ENCODE measurements at regions not wholly inside any gene's neighbourhood (a gene's known extent, or its start where the extent isn't known, plus 50 kb on each side); places are given as distances from the start of the nearest gene placed in this dataset.

DNA sequence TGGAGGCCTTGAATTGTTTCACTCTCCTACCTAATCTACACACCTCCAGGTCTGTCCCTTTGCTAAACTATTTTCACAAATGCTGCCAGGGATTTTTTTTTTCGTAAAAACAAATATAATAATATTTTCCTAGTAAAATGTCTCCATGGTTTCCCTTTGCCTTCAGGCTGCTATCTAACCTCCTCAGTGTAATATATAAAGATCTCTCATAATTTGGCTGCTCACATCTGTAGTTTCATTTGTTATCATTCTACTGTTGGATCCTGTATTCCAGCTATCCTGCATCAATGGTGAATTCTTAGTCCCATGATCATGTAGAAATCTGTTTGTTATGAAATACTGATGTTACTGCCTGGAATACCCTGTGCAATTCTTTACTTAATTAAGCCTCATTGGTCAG, 211.9 kb upstream of the CHRM2 start:
- Histone ChIP-seq H3K4me2 (no peak overlapping the region), H4K20me1 (ENCODE audit: insufficient read depth, poor library complexity, severe bottlenecking) (no peaks in the 10 kb centered on the region), H3K36me3 (replicated peaks; ENCODE audit: insufficient read depth, low read depth) (no peaks in the 10 kb centered on the region), H3K27me3 (no peaks in the 10 kb centered on the region), H3K79me2 (no peaks in the 10 kb centered on the region), H3K27ac (no peak overlapping the region), H3K4me3 (no peak overlapping the region), H3K4me1 (ENCODE audit: insufficient read depth) (no peaks in the 10 kb centered on the region), H2AFZ (no peak overlapping the region), H3K9me3 (ENCODE audit: low read depth) (no peaks in the 10 kb centered on the region), H3K9me2 (replicated peaks; ENCODE audit: insufficient read depth) (no peaks in the 10 kb centered on the region)
- TF ChIP-seq, protein P1, sequence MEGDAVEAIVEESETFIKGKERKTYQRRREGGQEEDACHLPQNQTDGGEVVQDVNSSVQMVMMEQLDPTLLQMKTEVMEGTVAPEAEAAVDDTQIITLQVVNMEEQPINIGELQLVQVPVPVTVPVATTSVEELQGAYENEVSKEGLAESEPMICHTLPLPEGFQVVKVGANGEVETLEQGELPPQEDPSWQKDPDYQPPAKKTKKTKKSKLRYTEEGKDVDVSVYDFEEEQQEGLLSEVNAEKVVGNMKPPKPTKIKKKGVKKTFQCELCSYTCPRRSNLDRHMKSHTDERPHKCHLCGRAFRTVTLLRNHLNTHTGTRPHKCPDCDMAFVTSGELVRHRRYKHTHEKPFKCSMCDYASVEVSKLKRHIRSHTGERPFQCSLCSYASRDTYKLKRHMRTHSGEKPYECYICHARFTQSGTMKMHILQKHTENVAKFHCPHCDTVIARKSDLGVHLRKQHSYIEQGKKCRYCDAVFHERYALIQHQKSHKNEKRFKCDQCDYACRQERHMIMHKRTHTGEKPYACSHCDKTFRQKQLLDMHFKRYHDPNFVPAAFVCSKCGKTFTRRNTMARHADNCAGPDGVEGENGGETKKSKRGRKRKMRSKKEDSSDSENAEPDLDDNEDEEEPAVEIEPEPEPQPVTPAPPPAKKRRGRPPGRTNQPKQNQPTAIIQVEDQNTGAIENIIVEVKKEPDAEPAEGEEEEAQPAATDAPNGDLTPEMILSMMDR (IDR thresholded peaks at IDR 0.05; ENCODE audit: poor library complexity) = no peak
- TF ChIP-seq EZH2phosphoT487 (IDR thresholded peaks at IDR 0.05; ENCODE audit: low read depth, severe bottlenecking, unreplicated experiment) (no peak), EZH2 (IDR thresholded peaks at IDR 0.05; ENCODE audit: borderline replicate concordance) (no peak)
- 96% methylated on average over 1 of the region's 1 CpG for WGBS (ENCODE audit: low lambda C conversion rate, missing lambda C conversion rate)
- no peak for DNase-seq (ENCODE audit: low spot score)

DNA sequence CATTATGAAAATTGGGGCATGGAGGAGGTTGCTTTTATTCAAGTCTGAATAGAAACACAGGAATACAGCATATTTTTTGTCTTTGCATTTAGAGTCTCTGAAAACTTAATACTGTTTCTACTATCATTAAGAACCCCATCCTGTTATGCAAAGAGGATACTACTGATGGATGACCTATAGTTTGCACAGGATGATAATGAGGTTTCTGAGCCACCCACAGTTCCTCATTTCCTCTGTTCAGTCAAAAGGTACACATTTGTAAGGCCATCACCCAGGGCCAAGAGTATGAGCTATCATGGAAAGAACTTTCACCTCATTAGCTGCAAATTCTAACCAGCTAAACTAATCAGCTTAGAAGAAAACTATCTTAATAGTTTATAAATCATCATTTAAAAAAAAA, 213.0 kb upstream of the CHRM2 start:
- H3K27ac ChIP-seq = no peak overlapping the region
- no peaks in the 10 kb centered on the region for H3K4me1 ChIP-seq (ENCODE audit: insufficient read depth)
- no peak overlapping the region for H2AFZ ChIP-seq
- no peaks in the 10 kb centered on the region for H3K36me3 ChIP-seq (replicated peaks; ENCODE audit: insufficient read depth, low read depth)
- no peaks in the 10 kb centered on the region for H3K79me2 ChIP-seq
- H3K4me2 ChIP-seq = no peak overlapping the region
- H3K9me2 ChIP-seq (replicated peaks; ENCODE audit: insufficient read depth) = no peaks in the 10 kb centered on the region
- no peaks in the 10 kb centered on the region for H3K27me3 ChIP-seq
- H3K9me3 ChIP-seq (ENCODE audit: low read depth) = no peaks in the 10 kb centered on the region
- DNase-seq (ENCODE audit: low spot score) = no peak
- TF ChIP-seq EZH2 (IDR thresholded peaks at IDR 0.05; ENCODE audit: borderline replicate concordance) (no peak), EZH2phosphoT487 (IDR thresholded peaks at IDR 0.05; ENCODE audit: low read depth, severe bottlenecking, unreplicated experiment) (no peak)
- TF ChIP-seq, protein P1 (IDR thresholded peaks at IDR 0.05; ENCODE audit: poor library complexity) = no peak
- no peak overlapping the region for H3K4me3 ChIP-seq
- H4K20me1 ChIP-seq (ENCODE audit: insufficient read depth, poor library complexity, severe bottlenecking) = no peaks in the 10 kb centered on the region

DNA sequence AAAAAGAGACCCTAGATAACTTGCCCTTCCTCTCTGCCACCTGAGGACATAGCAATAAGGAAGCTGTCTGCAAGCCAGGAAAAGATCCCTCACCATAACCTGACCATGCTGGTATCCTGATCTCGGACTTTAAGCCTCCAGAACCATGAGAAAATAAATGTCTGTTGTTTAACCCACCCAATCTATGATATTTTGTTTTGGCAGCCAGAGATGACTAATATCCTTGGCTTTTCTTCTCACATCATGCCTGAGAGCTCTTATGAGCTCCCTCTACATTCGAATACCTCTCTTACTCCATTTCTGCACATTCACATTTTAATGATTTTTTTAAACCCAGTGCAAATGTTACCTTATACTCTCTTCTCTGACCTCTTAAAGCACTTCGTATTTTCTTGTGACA, 214.0 kb upstream of the CHRM2 start:
- no peaks in the 10 kb centered on the region for H4K20me1 ChIP-seq (ENCODE audit: insufficient read depth, poor library complexity, severe bottlenecking)
- no peak overlapping the region for H2AFZ ChIP-seq
- no peaks in the 10 kb centered on the region for H3K79me2 ChIP-seq
- H3K9me3 ChIP-seq (ENCODE audit: low read depth) = no peaks in the 10 kb centered on the region
- TF ChIP-seq, protein P1 (IDR thresholded peaks at IDR 0.05; ENCODE audit: poor library complexity) = no peak
- no peak for TF ChIP-seq EZH2 (IDR thresholded peaks at IDR 0.05; ENCODE audit: borderline replicate concordance)
- TF ChIP-seq EZH2phosphoT487 (IDR thresholded peaks at IDR 0.05; ENCODE audit: low read depth, severe bottlenecking, unreplicated experiment) = no peak
- H3K4me1 ChIP-seq (ENCODE audit: insufficient read depth) = no peaks in the 10 kb centered on the region
- H3K36me3 ChIP-seq (replicated peaks; ENCODE audit: insufficient read depth, low read depth) = no peaks in the 10 kb centered on the region
- H3K27me3 ChIP-seq = no peaks in the 10 kb centered on the region
- no peak overlapping the region for H3K27ac ChIP-seq
- H3K4me2 ChIP-seq = no peak overlapping the region
- no peak for DNase-seq (ENCODE audit: low spot score)
- 86% methylated on average over 3 of the region's 3 CpGs for WGBS (ENCODE audit: low lambda C conversion rate, missing lambda C conversion rate)
- no peaks in the 10 kb centered on the region for H3K9me2 ChIP-seq (replicated peaks; ENCODE audit: insufficient read depth)
- H3K4me3 ChIP-seq = no peak overlapping the region
